BE2C (cell line): ENCODE measurements at regions not wholly inside any gene's neighbourhood (a gene's known extent, or its start where the extent isn't known, plus 50 kb on each side); places are given as distances from the start of the nearest gene placed in this dataset.

Experiments
- DNase-seq: peaks from one replicate; pipeline ENCODE4 v3.0.0-alpha.2; 2020
- H3K27me3 ChIP-seq: fragments of 250-450 bp; sonication (Bioruptor Pico); 2 replicates; pipeline ENCODE4 v1.5.1; 2020; ENCODE audit warnings: mild to moderate bottlenecking
- H3K36me3 ChIP-seq: fragments of 250-450 bp; sonication (Bioruptor Pico); 2 replicates; pipeline ENCODE4 v1.5.1; 2020; ENCODE audit warnings: mild to moderate bottlenecking
- H3K4me1 ChIP-seq: fragments of 250-450 bp; sonication (Bioruptor Pico); 2 replicates; pipeline ENCODE4 v1.5.1; 2020
- H3K4me3 ChIP-seq: 2 replicates; pipeline ENCODE4 v1.5.1; 2011; ENCODE audit warnings: low read depth, low read length
- H3K9me3 ChIP-seq: fragments of 250-450 bp; sonication (Bioruptor Pico); 2 replicates; pipeline ENCODE4 v1.5.1; 2020
- TF ChIP-seq, protein P1 (sequence below): IDR thresholded peaks from 2 replicates; pipeline ENCODE4 v1.5.1; 2012; ENCODE audit warnings: mild to moderate bottlenecking, low read depth, low read length

DNA sequence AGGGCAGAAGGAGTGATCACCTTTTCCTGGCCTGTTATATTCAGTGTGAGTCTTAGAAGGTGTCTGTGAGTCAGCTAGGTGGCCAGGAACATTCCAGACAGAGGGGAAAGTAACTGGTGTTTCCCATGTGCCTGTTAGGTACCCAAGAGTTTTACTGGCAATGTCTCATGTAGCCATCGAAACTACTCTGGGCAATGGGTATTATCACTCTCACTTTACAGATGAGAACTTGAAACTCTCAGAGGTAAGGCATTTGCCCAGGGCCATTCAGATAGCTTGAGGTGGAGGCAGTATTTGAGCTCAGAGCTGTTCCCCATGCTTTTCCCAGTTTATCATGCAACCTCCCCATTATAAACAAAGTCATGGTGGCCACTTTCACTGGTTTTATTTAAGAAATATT is 80.4 kb upstream of the NHS start:
- Histone ChIP-seq H3K36me3 (no peaks in the 10 kb centered on the region), H3K27me3 (no peaks in the 10 kb centered on the region), H3K4me1 (no peaks in the 10 kb centered on the region), H3K9me3 (no peaks in the 10 kb centered on the region), H3K4me3 (no peak overlapping the region)
- DNase-seq: no peak
- TF ChIP-seq, protein P1, sequence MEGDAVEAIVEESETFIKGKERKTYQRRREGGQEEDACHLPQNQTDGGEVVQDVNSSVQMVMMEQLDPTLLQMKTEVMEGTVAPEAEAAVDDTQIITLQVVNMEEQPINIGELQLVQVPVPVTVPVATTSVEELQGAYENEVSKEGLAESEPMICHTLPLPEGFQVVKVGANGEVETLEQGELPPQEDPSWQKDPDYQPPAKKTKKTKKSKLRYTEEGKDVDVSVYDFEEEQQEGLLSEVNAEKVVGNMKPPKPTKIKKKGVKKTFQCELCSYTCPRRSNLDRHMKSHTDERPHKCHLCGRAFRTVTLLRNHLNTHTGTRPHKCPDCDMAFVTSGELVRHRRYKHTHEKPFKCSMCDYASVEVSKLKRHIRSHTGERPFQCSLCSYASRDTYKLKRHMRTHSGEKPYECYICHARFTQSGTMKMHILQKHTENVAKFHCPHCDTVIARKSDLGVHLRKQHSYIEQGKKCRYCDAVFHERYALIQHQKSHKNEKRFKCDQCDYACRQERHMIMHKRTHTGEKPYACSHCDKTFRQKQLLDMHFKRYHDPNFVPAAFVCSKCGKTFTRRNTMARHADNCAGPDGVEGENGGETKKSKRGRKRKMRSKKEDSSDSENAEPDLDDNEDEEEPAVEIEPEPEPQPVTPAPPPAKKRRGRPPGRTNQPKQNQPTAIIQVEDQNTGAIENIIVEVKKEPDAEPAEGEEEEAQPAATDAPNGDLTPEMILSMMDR: no peak

DNA sequence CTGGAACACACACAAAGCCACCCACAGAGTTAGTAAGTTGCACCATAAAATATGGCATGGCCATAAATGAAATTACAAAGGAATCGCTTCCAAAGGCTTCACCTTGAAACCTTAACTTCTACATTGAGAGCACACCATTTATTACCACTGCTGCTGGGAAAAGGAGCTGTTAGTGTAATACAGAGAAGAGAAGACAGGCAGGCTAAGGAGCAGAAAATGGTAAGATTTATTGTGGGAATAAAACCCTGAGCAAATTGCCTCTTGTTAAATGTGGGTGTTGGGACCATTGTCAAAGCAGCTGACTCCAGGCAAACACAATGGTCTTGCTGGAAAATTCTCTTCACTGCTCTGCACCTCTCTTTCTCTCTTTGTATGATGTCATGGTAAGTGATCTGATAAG is 79.2 kb upstream of the NHS start:
- Histone ChIP-seq H3K4me1 (no peaks in the 10 kb centered on the region), H3K27me3 (no peaks in the 10 kb centered on the region), H3K9me3 (no peaks in the 10 kb centered on the region), H3K36me3 (no peaks in the 10 kb centered on the region), H3K4me3 (no peak overlapping the region)
- no peak for DNase-seq
- TF ChIP-seq, protein P1: no peak

DNA sequence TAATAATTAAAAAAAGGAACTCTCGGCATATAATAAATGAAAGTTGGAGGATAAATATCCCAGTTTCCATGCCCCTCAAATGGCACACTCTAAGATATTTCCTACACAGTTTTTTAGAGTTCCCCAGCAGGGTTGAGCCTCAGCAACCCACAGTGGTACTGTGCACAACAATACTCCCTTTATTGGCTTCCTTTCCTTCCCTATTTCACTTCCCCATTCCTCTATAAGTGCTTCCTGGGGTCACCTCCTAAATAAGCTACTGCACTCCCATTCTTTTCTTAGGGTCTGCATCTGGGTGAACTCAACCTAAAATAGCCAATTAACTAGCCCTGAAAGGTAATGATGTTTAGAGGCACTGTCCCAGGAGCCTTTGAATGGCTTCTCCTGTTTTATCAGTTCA is 76.4 kb upstream of the NHS start:
- Histone ChIP-seq H3K36me3 (no peaks in the 10 kb centered on the region), H3K9me3 (no peaks in the 10 kb centered on the region), H3K4me3 (no peak overlapping the region), H3K4me1 (no peaks in the 10 kb centered on the region), H3K27me3 (no peaks in the 10 kb centered on the region)
- DNase-seq: no peak
- TF ChIP-seq, protein P1: no peak

DNA sequence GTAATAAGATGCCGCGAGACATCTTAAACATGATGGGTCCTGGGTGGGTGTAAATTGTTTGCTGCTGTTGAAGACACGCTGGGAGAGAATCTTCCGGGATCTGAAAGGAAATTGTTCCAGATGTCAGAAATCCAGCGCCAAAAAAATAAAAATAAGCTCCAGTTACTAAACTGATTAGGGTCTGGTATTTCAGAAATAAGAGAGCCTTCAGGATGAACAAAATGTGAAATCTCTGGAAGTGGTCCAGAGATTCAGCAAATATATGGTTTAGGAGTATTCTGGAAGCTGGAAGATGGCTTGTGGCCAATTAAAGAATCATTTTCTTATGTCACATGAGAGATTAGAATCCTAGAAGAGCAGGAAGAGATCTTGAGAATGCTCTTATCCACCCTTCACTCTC is 75.8 kb upstream of the NHS start:
- Histone ChIP-seq H3K27me3 (no peaks in the 10 kb centered on the region), H3K36me3 (no peaks in the 10 kb centered on the region), H3K4me1 (no peaks in the 10 kb centered on the region), H3K4me3 (no peak overlapping the region), H3K9me3 (no peaks in the 10 kb centered on the region)
- DNase-seq: no peak
- TF ChIP-seq, protein P1: no peak

DNA sequence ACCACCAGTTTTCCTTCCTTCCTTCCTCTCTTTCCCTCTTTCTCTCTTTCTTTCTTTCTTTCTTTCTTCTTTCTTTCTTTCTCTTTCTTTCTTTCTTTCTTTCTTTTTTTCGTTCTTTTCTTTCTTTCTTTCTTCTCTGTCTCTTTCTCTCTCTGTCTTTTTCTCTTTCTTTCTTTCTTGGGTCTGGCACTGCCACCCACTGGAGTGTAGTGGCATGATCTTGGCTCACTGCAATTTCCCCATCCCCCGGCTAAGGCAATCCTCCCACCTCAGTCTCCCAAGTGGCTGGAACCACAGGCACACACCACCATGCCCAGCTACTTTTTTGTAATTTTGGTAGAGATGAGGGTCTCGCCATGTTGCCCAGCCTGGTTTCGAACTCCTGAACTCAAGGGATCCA is 51.6 kb upstream of the NHS start:
- no peaks in the 10 kb centered on the region for H3K9me3 ChIP-seq
- H3K4me1 ChIP-seq: no peaks in the 10 kb centered on the region
- H3K27me3 ChIP-seq: no peaks in the 10 kb centered on the region
- no peak for DNase-seq
- H3K4me3 ChIP-seq: no peak overlapping the region
- TF ChIP-seq, protein P1: no peak
- no peaks in the 10 kb centered on the region for H3K36me3 ChIP-seq
